H1 (cell line): ENCODE measurements at regions not wholly inside any gene's neighbourhood (a gene's known extent, or its start where the extent isn't known, plus 50 kb on each side); places are given as distances from the start of the nearest gene placed in this dataset.

Experiments
- BRCA1 ChIP-seq: IDR thresholded peaks from 2 replicates; pipeline ENCODE4 v1.6.1; 2012; ENCODE audit warnings: low read depth, low read length, improper control_type of control experiment
- KDM5A ChIP-seq: fragments of 200-600 bp; IDR thresholded peaks from 2 replicates; pipeline ENCODE4 v1.7.1; 2012; ENCODE audit warnings: mild to moderate bottlenecking, low read length, inconsistent platforms, mixed read lengths
- TF ChIP-seq, protein P1 (sequence below): fragments of 300-600 bp; sonication (generic); IDR thresholded peaks from 2 replicates; pipeline ENCODE4 v1.7.1; 2012; ENCODE audit warnings: low read length, moderate library complexity, mild to moderate bottlenecking, inconsistent platforms; ENCODE audit not compliant: insufficient replicate concordance

DNA sequence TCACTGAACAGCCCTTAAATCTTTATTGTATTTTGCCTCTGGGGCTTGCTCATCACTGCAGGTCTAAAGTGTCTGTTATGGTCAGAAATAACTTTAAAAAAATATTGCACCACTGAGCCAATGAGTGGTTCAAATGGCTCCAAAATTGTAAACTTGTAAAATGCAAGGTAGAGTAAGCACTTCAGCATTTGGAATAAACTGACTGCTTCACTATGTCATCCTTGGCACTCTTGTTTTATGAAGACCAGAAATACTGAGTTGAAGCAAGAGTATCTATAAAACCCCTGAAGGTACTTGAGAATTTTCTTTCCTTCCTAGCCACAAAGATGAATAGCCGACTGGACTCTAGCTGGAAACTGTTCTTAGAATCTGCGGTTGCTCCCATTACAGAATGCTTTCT is 390.3 kb upstream of the DPH6 start (continued):
- TF ChIP-seq, protein P1, sequence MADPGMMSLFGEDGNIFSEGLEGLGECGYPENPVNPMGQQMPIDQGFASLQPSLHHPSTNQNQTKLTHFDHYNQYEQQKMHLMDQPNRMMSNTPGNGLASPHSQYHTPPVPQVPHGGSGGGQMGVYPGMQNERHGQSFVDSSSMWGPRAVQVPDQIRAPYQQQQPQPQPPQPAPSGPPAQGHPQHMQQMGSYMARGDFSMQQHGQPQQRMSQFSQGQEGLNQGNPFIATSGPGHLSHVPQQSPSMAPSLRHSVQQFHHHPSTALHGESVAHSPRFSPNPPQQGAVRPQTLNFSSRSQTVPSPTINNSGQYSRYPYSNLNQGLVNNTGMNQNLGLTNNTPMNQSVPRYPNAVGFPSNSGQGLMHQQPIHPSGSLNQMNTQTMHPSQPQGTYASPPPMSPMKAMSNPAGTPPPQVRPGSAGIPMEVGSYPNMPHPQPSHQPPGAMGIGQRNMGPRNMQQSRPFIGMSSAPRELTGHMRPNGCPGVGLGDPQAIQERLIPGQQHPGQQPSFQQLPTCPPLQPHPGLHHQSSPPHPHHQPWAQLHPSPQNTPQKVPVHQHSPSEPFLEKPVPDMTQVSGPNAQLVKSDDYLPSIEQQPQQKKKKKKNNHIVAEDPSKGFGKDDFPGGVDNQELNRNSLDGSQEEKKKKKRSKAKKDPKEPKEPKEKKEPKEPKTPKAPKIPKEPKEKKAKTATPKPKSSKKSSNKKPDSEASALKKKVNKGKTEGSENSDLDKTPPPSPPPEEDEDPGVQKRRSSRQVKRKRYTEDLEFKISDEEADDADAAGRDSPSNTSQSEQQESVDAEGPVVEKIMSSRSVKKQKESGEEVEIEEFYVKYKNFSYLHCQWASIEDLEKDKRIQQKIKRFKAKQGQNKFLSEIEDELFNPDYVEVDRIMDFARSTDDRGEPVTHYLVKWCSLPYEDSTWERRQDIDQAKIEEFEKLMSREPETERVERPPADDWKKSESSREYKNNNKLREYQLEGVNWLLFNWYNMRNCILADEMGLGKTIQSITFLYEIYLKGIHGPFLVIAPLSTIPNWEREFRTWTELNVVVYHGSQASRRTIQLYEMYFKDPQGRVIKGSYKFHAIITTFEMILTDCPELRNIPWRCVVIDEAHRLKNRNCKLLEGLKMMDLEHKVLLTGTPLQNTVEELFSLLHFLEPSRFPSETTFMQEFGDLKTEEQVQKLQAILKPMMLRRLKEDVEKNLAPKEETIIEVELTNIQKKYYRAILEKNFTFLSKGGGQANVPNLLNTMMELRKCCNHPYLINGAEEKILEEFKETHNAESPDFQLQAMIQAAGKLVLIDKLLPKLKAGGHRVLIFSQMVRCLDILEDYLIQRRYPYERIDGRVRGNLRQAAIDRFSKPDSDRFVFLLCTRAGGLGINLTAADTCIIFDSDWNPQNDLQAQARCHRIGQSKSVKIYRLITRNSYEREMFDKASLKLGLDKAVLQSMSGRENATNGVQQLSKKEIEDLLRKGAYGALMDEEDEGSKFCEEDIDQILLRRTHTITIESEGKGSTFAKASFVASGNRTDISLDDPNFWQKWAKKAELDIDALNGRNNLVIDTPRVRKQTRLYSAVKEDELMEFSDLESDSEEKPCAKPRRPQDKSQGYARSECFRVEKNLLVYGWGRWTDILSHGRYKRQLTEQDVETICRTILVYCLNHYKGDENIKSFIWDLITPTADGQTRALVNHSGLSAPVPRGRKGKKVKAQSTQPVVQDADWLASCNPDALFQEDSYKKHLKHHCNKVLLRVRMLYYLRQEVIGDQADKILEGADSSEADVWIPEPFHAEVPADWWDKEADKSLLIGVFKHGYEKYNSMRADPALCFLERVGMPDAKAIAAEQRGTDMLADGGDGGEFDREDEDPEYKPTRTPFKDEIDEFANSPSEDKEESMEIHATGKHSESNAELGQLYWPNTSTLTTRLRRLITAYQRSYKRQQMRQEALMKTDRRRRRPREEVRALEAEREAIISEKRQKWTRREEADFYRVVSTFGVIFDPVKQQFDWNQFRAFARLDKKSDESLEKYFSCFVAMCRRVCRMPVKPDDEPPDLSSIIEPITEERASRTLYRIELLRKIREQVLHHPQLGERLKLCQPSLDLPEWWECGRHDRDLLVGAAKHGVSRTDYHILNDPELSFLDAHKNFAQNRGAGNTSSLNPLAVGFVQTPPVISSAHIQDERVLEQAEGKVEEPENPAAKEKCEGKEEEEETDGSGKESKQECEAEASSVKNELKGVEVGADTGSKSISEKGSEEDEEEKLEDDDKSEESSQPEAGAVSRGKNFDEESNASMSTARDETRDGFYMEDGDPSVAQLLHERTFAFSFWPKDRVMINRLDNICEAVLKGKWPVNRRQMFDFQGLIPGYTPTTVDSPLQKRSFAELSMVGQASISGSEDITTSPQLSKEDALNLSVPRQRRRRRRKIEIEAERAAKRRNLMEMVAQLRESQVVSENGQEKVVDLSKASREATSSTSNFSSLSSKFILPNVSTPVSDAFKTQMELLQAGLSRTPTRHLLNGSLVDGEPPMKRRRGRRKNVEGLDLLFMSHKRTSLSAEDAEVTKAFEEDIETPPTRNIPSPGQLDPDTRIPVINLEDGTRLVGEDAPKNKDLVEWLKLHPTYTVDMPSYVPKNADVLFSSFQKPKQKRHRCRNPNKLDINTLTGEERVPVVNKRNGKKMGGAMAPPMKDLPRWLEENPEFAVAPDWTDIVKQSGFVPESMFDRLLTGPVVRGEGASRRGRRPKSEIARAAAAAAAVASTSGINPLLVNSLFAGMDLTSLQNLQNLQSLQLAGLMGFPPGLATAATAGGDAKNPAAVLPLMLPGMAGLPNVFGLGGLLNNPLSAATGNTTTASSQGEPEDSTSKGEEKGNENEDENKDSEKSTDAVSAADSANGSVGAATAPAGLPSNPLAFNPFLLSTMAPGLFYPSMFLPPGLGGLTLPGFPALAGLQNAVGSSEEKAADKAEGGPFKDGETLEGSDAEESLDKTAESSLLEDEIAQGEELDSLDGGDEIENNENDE, result no peak
- TF ChIP-seq KDM5A (no peak), BRCA1 (no peak)
